ENCODE measurements at regions not wholly inside any gene's neighbourhood (a gene's known extent, or its start where the extent isn't known, plus 50 kb on each side); places are given as distances from the start of the nearest gene placed in this dataset.

DNA sequence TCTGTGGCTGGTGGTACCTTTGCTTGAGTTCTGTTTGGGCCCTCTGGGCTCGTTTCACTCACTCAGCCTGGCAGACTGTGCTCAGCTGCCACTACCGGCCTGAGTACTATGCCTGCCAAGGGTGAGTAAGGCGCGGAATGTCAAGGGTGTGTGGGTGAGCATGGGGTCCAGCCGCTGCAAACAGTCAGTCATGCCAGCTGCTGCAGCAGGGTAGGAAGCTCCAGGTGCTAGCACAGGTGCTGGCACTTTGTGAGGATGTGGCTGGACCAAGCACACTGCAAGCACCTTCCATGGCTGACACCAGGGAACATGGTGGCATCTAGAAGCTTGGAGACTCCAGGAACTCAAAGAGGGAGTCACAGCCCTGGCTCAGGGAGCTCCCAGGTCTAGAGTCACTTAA lies 368.6 kb upstream of the ACO1 start:
- TF ChIP-seq, protein P1, sequence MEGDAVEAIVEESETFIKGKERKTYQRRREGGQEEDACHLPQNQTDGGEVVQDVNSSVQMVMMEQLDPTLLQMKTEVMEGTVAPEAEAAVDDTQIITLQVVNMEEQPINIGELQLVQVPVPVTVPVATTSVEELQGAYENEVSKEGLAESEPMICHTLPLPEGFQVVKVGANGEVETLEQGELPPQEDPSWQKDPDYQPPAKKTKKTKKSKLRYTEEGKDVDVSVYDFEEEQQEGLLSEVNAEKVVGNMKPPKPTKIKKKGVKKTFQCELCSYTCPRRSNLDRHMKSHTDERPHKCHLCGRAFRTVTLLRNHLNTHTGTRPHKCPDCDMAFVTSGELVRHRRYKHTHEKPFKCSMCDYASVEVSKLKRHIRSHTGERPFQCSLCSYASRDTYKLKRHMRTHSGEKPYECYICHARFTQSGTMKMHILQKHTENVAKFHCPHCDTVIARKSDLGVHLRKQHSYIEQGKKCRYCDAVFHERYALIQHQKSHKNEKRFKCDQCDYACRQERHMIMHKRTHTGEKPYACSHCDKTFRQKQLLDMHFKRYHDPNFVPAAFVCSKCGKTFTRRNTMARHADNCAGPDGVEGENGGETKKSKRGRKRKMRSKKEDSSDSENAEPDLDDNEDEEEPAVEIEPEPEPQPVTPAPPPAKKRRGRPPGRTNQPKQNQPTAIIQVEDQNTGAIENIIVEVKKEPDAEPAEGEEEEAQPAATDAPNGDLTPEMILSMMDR (IDR thresholded peaks at IDR 0.05; ENCODE audit: low read depth, low read length): no peak
- Histone ChIP-seq H3K27me3 (no peaks in the 10 kb centered on the region), H3K4me1 (no peaks in the 10 kb centered on the region), H3K4me3 (ENCODE audit: low read depth, low read length) (no peak overlapping the region), H3K36me3 (no peaks in the 10 kb centered on the region), H3K9me3 (no peaks in the 10 kb centered on the region)
- DNase-seq: no peak

GRCh38 chr9:32045513-32045912 lies 338.9 kb upstream of the ACO1 start:
- DNase-seq: no peak
- TF ChIP-seq, protein P1 (IDR thresholded peaks at IDR 0.05; ENCODE audit: low read depth, low read length): no peak
- Histone ChIP-seq H3K9me3 (no peaks in the 10 kb centered on the region), H3K27me3 (no peaks in the 10 kb centered on the region), H3K4me3 (ENCODE audit: low read depth, low read length) (no peak overlapping the region), H3K4me1 (no peaks in the 10 kb centered on the region), H3K36me3 (no peaks in the 10 kb centered on the region)

- Histone ChIP-seq H3K4me3 (ENCODE audit: low read depth, low read length) (no peak overlapping the region), H3K9me3 (no peaks in the 10 kb centered on the region), H3K36me3 (no peaks in the 10 kb centered on the region), H3K4me1 (no peaks in the 10 kb centered on the region; the same call in 1 of the 2 replicates), H3K27me3 (no peaks in the 10 kb centered on the region)
- no peak for DNase-seq
- TF ChIP-seq, protein P1 (IDR thresholded peaks at IDR 0.05; ENCODE audit: low read depth, low read length): no peak
Observed at GRCh38 chr9:32067261-32067660, 317.2 kb upstream of the ACO1 start.

GRCh38 chr9:32069169-32069813 lies 315.2 kb upstream of the ACO1 start:
- TF ChIP-seq, protein P1 (IDR thresholded peaks at IDR 0.05; ENCODE audit: low read depth, low read length): peak; percentile 37
- Histone ChIP-seq H3K4me1 (no peaks in the 10 kb centered on the region; the same call in 1 of the 2 replicates), H3K27me3 (no peaks in the 10 kb centered on the region), H3K9me3 (no peaks in the 10 kb centered on the region), H3K36me3 (no peaks in the 10 kb centered on the region), H3K4me3 (ENCODE audit: low read depth, low read length) (no peak overlapping the region)
- DNase-seq: no peak

DNA sequence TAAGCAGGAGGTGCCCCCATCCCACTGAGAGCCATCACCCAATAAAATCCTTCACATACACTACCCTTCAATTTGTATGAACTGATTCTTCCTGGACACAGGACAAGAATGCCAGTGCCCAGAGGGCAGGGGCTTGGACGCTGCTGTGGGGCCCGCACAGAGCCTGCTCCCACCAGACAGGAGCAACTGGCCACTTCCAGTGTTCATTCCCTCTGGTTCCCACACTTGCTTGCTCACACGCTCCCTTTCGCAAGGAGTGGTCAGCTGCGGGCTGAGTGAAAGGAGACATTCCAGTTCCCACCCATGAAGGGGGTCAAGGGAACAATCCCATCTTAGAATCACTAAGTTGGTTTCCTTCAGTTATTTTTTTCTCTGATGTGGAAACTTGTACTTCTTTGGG lies 314.5 kb upstream of the ACO1 start:
- no peaks in the 10 kb centered on the region for H3K27me3 ChIP-seq
- H3K4me3 ChIP-seq (ENCODE audit: low read depth, low read length): no peak overlapping the region
- DNase-seq: no peak
- TF ChIP-seq, protein P1 (IDR thresholded peaks at IDR 0.05; ENCODE audit: low read depth, low read length): no peak
- H3K36me3 ChIP-seq: no peaks in the 10 kb centered on the region
- H3K9me3 ChIP-seq: no peaks in the 10 kb centered on the region
- H3K4me1 ChIP-seq: no peaks in the 10 kb centered on the region; the same call in 1 of the 2 replicates

GRCh38 chr9:32072570-32072969 lies 311.9 kb upstream of the ACO1 start:
- H3K4me3 ChIP-seq (ENCODE audit: low read depth, low read length): no peak overlapping the region
- no peak for DNase-seq
- H3K9me3 ChIP-seq: no peaks in the 10 kb centered on the region
- TF ChIP-seq, protein P1 (IDR thresholded peaks at IDR 0.05; ENCODE audit: low read depth, low read length): no peak
- H3K4me1 ChIP-seq: no peaks in the 10 kb centered on the region; the same call in 1 of the 2 replicates
- no peaks in the 10 kb centered on the region for H3K36me3 ChIP-seq
- H3K27me3 ChIP-seq: no peaks in the 10 kb centered on the region
